Endothelial cell of umbilical vein (primary cell): ENCODE measurements at regions not wholly inside any gene's neighbourhood (a gene's known extent, or its start where the extent isn't known, plus 50 kb on each side); places are given as distances from the start of the nearest gene placed in this dataset.

ENCODE experiments used
- EZH2 ChIP-seq: IDR thresholded peaks from 2 replicates; pipeline ENCODE4 v1.6.1; 2012; ENCODE audit warnings: borderline replicate concordance, low read depth, mild to moderate bottlenecking, moderate library complexity, low read length, inconsistent platforms; ENCODE audit not compliant: severe bottlenecking
- FOS ChIP-seq: IDR thresholded peaks from 2 replicates; pipeline ENCODE4 v1.6.1; 2011; ENCODE audit warnings: mild to moderate bottlenecking, low read length, moderate library complexity, borderline replicate concordance; ENCODE audit not compliant: insufficient read depth
- GATA2 ChIP-seq: IDR thresholded peaks from 2 replicates; pipeline ENCODE4 v1.7.0; 2011; ENCODE audit warnings: low read depth, mild to moderate bottlenecking, moderate library complexity, mixed read lengths, low read length; ENCODE audit not compliant: insufficient read length, insufficient read depth
- JUN ChIP-seq: IDR thresholded peaks from 2 replicates; pipeline ENCODE4 v1.6.1; 2011; ENCODE audit warnings: borderline replicate concordance, low read depth; ENCODE audit not compliant: insufficient read length, insufficient read depth
- MYC ChIP-seq: IDR thresholded peaks from one replicate; pipeline ENCODE4 v1.6.1; 2011; ENCODE audit warnings: mild to moderate bottlenecking, low read depth, low read length
- POLR2A ChIP-seq: IDR thresholded peaks from 2 replicates; pipeline ENCODE4 v1.6.1; 2012; ENCODE audit warnings: low read depth, mild to moderate bottlenecking, control low read depth, low read length
- POLR2AphosphoS5 ChIP-seq: IDR thresholded peaks from 2 replicates; pipeline ENCODE4 v1.6.1; 2012; ENCODE audit warnings: low read depth, mild to moderate bottlenecking, control low read depth, low read length, moderate library complexity; ENCODE audit not compliant: insufficient read depth
- TF ChIP-seq, protein P1 (sequence below), 2 donors: IDR thresholded peaks; 1 replicate in 1 of 2; 2 replicates in 1 of 2; pipeline ENCODE4 v1.5.1; 2011; ENCODE audit warnings: low read length in 2 of 2, mild to moderate bottlenecking in 2 of 2, moderate library complexity in 2 of 2, control low read depth in 1 of 2, inconsistent platforms in 1 of 2, low read depth in 1 of 2; ENCODE audit not compliant: insufficient read depth in 1 of 2; ENCODE audit errors: extremely low read depth in 1 of 2
- TF ChIP-seq, protein P2 (sequence below): IDR thresholded peaks from 2 replicates; pipeline ENCODE4 v1.6.1; 2011; ENCODE audit not compliant: insufficient read depth, insufficient read length

DNA sequence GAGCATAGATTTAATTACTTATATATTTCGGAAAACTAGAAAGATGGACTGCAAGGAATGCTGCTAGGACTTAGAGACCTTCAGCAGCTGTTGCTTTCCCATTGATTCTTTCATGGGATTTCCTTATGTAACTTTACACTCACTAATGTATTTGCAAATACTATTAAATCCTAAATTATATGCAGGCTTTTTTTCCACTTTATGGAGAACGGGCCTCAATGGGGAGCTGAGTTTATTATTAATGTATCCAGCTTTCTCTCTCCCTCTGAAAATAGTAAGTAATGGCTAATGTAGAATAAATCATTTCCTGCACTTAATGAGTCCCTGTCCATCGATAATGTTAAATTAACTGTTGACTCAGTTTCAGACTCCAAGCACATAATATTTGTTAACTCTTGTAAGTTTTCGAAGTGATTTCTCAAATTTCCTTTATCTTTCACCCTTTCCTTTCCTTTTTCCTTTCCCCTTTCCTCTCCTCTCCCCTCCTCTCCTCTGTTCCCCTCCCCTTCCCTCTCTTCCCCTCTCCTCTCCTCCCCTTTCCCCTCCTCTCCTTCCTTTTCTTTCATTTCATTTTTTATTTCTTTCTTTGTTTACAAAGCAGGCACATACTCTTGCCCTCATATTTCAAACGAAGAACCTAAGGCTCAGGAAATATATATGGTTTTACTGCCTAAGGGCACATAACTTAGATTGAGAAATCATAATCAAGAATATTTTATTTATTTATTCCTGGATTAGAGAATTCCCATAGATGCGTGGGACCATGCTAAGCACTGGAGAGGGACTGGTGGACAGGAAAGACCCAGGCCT lies 503.6 kb downstream of the MMUT start:
- TF ChIP-seq, protein P1, sequence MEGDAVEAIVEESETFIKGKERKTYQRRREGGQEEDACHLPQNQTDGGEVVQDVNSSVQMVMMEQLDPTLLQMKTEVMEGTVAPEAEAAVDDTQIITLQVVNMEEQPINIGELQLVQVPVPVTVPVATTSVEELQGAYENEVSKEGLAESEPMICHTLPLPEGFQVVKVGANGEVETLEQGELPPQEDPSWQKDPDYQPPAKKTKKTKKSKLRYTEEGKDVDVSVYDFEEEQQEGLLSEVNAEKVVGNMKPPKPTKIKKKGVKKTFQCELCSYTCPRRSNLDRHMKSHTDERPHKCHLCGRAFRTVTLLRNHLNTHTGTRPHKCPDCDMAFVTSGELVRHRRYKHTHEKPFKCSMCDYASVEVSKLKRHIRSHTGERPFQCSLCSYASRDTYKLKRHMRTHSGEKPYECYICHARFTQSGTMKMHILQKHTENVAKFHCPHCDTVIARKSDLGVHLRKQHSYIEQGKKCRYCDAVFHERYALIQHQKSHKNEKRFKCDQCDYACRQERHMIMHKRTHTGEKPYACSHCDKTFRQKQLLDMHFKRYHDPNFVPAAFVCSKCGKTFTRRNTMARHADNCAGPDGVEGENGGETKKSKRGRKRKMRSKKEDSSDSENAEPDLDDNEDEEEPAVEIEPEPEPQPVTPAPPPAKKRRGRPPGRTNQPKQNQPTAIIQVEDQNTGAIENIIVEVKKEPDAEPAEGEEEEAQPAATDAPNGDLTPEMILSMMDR (IDR thresholded peaks at IDR 0.05; ENCODE audit: extremely low read depth in 1 of 2, insufficient read depth in 1 of 2, low read depth in 1 of 2, low read length in 2 of 2) = no peak
- no peak for TF ChIP-seq POLR2A
- no peak for TF ChIP-seq EZH2
- no peak for TF ChIP-seq MYC
- TF ChIP-seq, protein P2, sequence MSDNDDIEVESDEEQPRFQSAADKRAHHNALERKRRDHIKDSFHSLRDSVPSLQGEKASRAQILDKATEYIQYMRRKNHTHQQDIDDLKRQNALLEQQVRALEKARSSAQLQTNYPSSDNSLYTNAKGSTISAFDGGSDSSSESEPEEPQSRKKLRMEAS = no peak
- no peak for TF ChIP-seq POLR2AphosphoS5
- TF ChIP-seq GATA2 = no peak
- TF ChIP-seq FOS = no peak
- no peak for TF ChIP-seq JUN
